H9 (cell line): ENCODE measurements at regions not wholly inside any gene's neighbourhood (a gene's known extent, or its start where the extent isn't known, plus 50 kb on each side); places are given as distances from the start of the nearest gene placed in this dataset.

Experiments used
- DNase-seq: peaks from one replicate; pipeline ENCODE4 v3.0.0-alpha.2; 2017
- H2AFZ ChIP-seq: one replicate; pipeline ENCODE4 v1.6.1; 2013; ENCODE audit warnings: mild to moderate bottlenecking, low read length, control low read depth, moderate library complexity
- H2AK5ac ChIP-seq: 2 replicates; pipeline ENCODE4 v1.6.1; 2013; ENCODE audit warnings: low read length, control low read depth, mixed read lengths; ENCODE audit not compliant: insufficient read length
- H2BK120ac ChIP-seq: one replicate; pipeline ENCODE4 v1.6.1; 2013; ENCODE audit warnings: low read depth, mild to moderate bottlenecking, low read length, control low read depth, inconsistent platforms; ENCODE audit not compliant: poor library complexity, severe bottlenecking
- H2BK12ac ChIP-seq: 2 replicates; pipeline ENCODE4 v1.6.1; 2013; ENCODE audit warnings: low read length, control low read depth, mixed read lengths, low read depth; ENCODE audit not compliant: insufficient read length
- H2BK15ac ChIP-seq: 2 replicates; pipeline ENCODE4 v1.6.1; 2013; ENCODE audit warnings: low read depth, low read length, control low read depth
- H2BK20ac ChIP-seq: one replicate; pipeline ENCODE4 v1.6.1; 2013; ENCODE audit warnings: low read depth, mild to moderate bottlenecking, low read length, control low read depth, inconsistent platforms; ENCODE audit not compliant: poor library complexity, severe bottlenecking
- H2BK5ac ChIP-seq: 2 replicates; pipeline ENCODE4 v1.6.1; 2013; ENCODE audit warnings: low read length, control low read depth, mixed read lengths; ENCODE audit not compliant: insufficient read length
- H3K14ac ChIP-seq: 2 replicates; pipeline ENCODE4 v1.6.1; 2013; ENCODE audit warnings: low read length, control low read depth; ENCODE audit not compliant: insufficient read depth
- H3K18ac ChIP-seq: 2 replicates; pipeline ENCODE4 v1.6.1; 2013; ENCODE audit warnings: low read depth, mild to moderate bottlenecking, mixed read lengths, low read length, control low read depth; ENCODE audit not compliant: insufficient read length
- H3K23ac ChIP-seq: 2 replicates; pipeline ENCODE4 v1.6.1; 2013; ENCODE audit warnings: low read length, control low read depth, mixed read lengths, low read depth; ENCODE audit not compliant: insufficient read length
- H3K23me2 ChIP-seq: 2 replicates; pipeline ENCODE4 v1.6.1; 2013; ENCODE audit warnings: low read depth, mild to moderate bottlenecking, mixed read lengths, low read length, control low read depth; ENCODE audit not compliant: insufficient read length, poor library complexity, severe bottlenecking
- H3K27ac ChIP-seq: 2 replicates; pipeline ENCODE4 v1.5.1; 2013; ENCODE audit warnings: low read length, control low read depth, mixed read lengths, low read depth; ENCODE audit not compliant: insufficient read length
- H3K27me3 ChIP-seq: 2 replicates; pipeline ENCODE4 v1.6.1; 2013; ENCODE audit warnings: low read length, control low read depth, inconsistent platforms; ENCODE audit not compliant: insufficient read depth
- H3K4ac ChIP-seq: 2 replicates; pipeline ENCODE4 v1.6.1; 2013; ENCODE audit warnings: low read depth, mild to moderate bottlenecking, control low read depth, inconsistent platforms, low read length, moderate library complexity
- H3K4me1 ChIP-seq: 2 replicates; pipeline ENCODE4 v1.6.1; 2013; ENCODE audit warnings: low read length, control low read depth, inconsistent platforms; ENCODE audit not compliant: insufficient read depth
- H3K4me2 ChIP-seq: 2 replicates; pipeline ENCODE4 v1.6.1; 2013; ENCODE audit warnings: low read length, control low read depth, mixed read lengths; ENCODE audit not compliant: insufficient read length, insufficient read depth
- H3K56ac ChIP-seq: 2 replicates; pipeline ENCODE4 v1.6.1; 2013; ENCODE audit warnings: low read depth, mild to moderate bottlenecking, mixed read lengths, low read length, control low read depth; ENCODE audit not compliant: insufficient read length
- H3K79me1 ChIP-seq: 2 replicates; pipeline ENCODE4 v1.6.1; 2013; ENCODE audit warnings: low read depth, mild to moderate bottlenecking, moderate library complexity, low read length, control low read depth, inconsistent platforms; ENCODE audit not compliant: insufficient read depth, poor library complexity, severe bottlenecking
- H3K79me2 ChIP-seq: 2 replicates; pipeline ENCODE4 v1.6.1; 2013; ENCODE audit warnings: low read length, control low read depth, inconsistent platforms; ENCODE audit not compliant: insufficient read depth
- H3K9ac ChIP-seq: 2 replicates; pipeline ENCODE4 v1.6.1; 2013; ENCODE audit warnings: low read length, control low read depth, mixed read lengths; ENCODE audit not compliant: insufficient read length; ENCODE audit errors: extremely low read depth
- H3K9me3 ChIP-seq: one replicate; pipeline ENCODE4 v1.6.1; 2013; ENCODE audit warnings: low read depth, low read length, inconsistent platforms; ENCODE audit not compliant: control insufficient read depth
- H3T11ph ChIP-seq: one replicate; pipeline ENCODE4 v1.6.1; 2013; ENCODE audit warnings: mild to moderate bottlenecking, low read length, control low read depth, inconsistent platforms
- H4K20me1 ChIP-seq: one replicate; pipeline ENCODE4 v1.6.1; 2013; ENCODE audit not compliant: control insufficient read depth, insufficient read length, insufficient read depth
- H4K5ac ChIP-seq: 2 replicates; pipeline ENCODE4 v1.6.1; 2013; ENCODE audit warnings: low read depth, mild to moderate bottlenecking, mixed read lengths, low read length, control low read depth; ENCODE audit not compliant: insufficient read length
- H4K8ac ChIP-seq: replicated peaks from 2 replicates; pipeline ENCODE4 v1.6.1; 2013; ENCODE audit warnings: low read length, control low read depth, mixed read lengths, low read depth; ENCODE audit not compliant: insufficient read length
- H4K91ac ChIP-seq: 2 replicates; pipeline ENCODE4 v1.6.1; 2013; ENCODE audit warnings: low read depth, mild to moderate bottlenecking, moderate library complexity, mixed read lengths, low read length, control low read depth; ENCODE audit not compliant: insufficient read length
- H3K27ac Mint-ChIP-seq, 3 experiments: 2 replicates in 2 of 3; 3 replicates in 1 of 3; pipeline ENCODE4 v1.8.0; 2020 to 2021; ENCODE audit warnings: mixed read lengths in 3 of 3, mild to moderate bottlenecking in 1 of 3, moderate library complexity in 1 of 3
- H3K27me3 Mint-ChIP-seq: 2 replicates; pipeline ENCODE4 v1.8.0; 2021; ENCODE audit warnings: low read depth, mild to moderate bottlenecking, moderate library complexity, mixed read lengths
- H3K36me3 Mint-ChIP-seq, 3 experiments: 2 replicates in 2 of 3; 3 replicates in 1 of 3; pipeline ENCODE4 v1.8.0; 2020 to 2021; ENCODE audit warnings: low read depth in 3 of 3, mixed read lengths in 3 of 3; ENCODE audit not compliant: insufficient read depth in 1 of 3
- H3K4me1 Mint-ChIP-seq, 2 experiments: 2 replicates each; pipeline ENCODE4 v1.8.0; 2020; ENCODE audit warnings: mixed read lengths in 2 of 2
- H3K4me3 Mint-ChIP-seq, 2 experiments: 2 replicates in 1 of 2; 3 replicates in 1 of 2; pipeline ENCODE4 v1.8.0; 2020 to 2021; ENCODE audit warnings: mild to moderate bottlenecking in 2 of 2, mixed read lengths in 2 of 2, moderate library complexity in 1 of 2
- H3K9me3 Mint-ChIP-seq, 2 experiments: 2 replicates in 1 of 2; 3 replicates in 1 of 2; pipeline ENCODE4 v1.8.0; 2020; ENCODE audit warnings: mild to moderate bottlenecking in 2 of 2, mixed read lengths in 2 of 2, moderate library complexity in 1 of 2
- TF ChIP-seq, protein P1 (sequence below): fragments of 200-600 bp; sonication (generic); conservative IDR thresholded peaks from 3 replicates; pipeline ENCODE4 v1.8.0; 2021; ENCODE audit warnings: antibody characterized with exemption, mild to moderate bottlenecking

DNA sequence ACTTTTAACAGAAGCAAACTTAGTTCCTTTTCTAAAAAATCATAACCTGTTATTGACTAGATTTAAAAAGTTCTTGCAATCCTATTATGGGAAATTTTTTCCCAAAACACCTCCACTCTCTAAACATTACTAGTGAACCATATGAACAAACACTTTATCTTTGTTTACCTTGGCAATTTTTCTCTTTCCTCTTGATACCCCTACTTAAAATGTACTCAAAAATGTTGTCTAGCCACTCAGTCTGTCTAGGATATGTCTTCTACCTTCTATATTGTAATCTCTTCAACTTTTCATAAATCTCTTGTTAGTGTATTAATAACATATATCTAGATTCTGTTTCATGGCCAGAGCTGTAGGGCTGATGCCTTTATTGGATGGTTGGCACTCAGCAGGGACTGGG is 630.0 kb upstream of the GRM3 start:
- Histone ChIP-seq H2BK15ac (no peak overlapping the region), H3K18ac (no peak overlapping the region), H3K56ac (no peak overlapping the region), H4K8ac (no peak overlapping the region), H3K23ac (no peak overlapping the region), H2BK12ac (no peak overlapping the region), H2AFZ (no peak overlapping the region), H3T11ph (no peak overlapping the region), H3K4me2 (no peak overlapping the region), H3K4me1 (no peaks in the 10 kb centered on the region), H3K9me3 (no peaks in the 10 kb centered on the region), H3K27ac (no peak overlapping the region), H4K5ac (no peak overlapping the region), H2AK5ac (no peak overlapping the region), H3K14ac (no peak overlapping the region), H2BK120ac (no peak overlapping the region), H4K20me1 (no peaks in the 10 kb centered on the region), H3K79me1 (no peaks in the 10 kb centered on the region), H3K27me3 (no peaks in the 10 kb centered on the region), H3K4ac (no peak overlapping the region), H4K91ac (no peak overlapping the region), H3K9ac (no peak overlapping the region), H2BK5ac (no peak overlapping the region), H2BK20ac (no peak overlapping the region), H3K23me2 (no peaks in the 10 kb centered on the region), H3K79me2 (no peaks in the 10 kb centered on the region)
- Mint-ChIP-seq H3K4me3 (no peak overlapping the region), H3K36me3 (no peaks in the 10 kb centered on the region), H3K27ac (no peak overlapping the region), H3K9me3 (no peaks in the 10 kb centered on the region), H3K27me3 (no peaks in the 10 kb centered on the region), H3K4me1 (peaks cover 4 to 5% of the 10 kb centered on the region in 2 experiments)
- TF ChIP-seq, protein P1, sequence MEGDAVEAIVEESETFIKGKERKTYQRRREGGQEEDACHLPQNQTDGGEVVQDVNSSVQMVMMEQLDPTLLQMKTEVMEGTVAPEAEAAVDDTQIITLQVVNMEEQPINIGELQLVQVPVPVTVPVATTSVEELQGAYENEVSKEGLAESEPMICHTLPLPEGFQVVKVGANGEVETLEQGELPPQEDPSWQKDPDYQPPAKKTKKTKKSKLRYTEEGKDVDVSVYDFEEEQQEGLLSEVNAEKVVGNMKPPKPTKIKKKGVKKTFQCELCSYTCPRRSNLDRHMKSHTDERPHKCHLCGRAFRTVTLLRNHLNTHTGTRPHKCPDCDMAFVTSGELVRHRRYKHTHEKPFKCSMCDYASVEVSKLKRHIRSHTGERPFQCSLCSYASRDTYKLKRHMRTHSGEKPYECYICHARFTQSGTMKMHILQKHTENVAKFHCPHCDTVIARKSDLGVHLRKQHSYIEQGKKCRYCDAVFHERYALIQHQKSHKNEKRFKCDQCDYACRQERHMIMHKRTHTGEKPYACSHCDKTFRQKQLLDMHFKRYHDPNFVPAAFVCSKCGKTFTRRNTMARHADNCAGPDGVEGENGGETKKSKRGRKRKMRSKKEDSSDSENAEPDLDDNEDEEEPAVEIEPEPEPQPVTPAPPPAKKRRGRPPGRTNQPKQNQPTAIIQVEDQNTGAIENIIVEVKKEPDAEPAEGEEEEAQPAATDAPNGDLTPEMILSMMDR: no peak
- no peak for DNase-seq
